Memory B cell (primary cell): ENCODE measurements at regions not wholly inside any gene's neighbourhood (a gene's known extent, or its start where the extent isn't known, plus 50 kb on each side); places are given as distances from the start of the nearest gene placed in this dataset.

ENCODE experiments used
- ATAC-seq: fragments of 150-1000 bp; cut with Tn5 transposase; 2 replicates; pipeline ENCODE4 v1.10.0; 2021; ENCODE audit warnings: low read depth, mild to moderate bottlenecking, moderate library complexity
- DNase-seq, 2 donors: peaks; one replicate each; pipeline ENCODE4 v3.0.0; 2022; ENCODE audit warnings: low spot score in 2 of 2
- H3K27ac Mint-ChIP-seq: one replicate; pipeline ENCODE4 v1.8.0; 2022; ENCODE audit warnings: mild to moderate bottlenecking, moderate library complexity, mixed read lengths
- H3K27me3 Mint-ChIP-seq: one replicate; pipeline ENCODE4 v1.8.0; 2022; ENCODE audit warnings: mixed read lengths
- H3K36me3 Mint-ChIP-seq: one replicate; pipeline ENCODE4 v1.8.0; 2022; ENCODE audit warnings: mild to moderate bottlenecking, mixed read lengths
- H3K4me1 Mint-ChIP-seq: one replicate; pipeline ENCODE4 v1.8.0; 2022; ENCODE audit warnings: mixed read lengths
- H3K4me3 Mint-ChIP-seq: one replicate; pipeline ENCODE4 v1.8.0; 2022; ENCODE audit warnings: mild to moderate bottlenecking, moderate library complexity, mixed read lengths
- H3K9me3 Mint-ChIP-seq: one replicate; pipeline ENCODE4 v1.8.0; 2022; ENCODE audit warnings: mixed read lengths

GRCh38 chr2:64704161-64704560 lies 50.4 kb upstream of the SERTAD2 start:
- Mint-ChIP-seq H3K36me3 (peaks cover 8% of the 10 kb centered on the region), H3K27me3 (no peaks in the 10 kb centered on the region), H3K4me3 (no peak overlapping the region), H3K27ac (no peak overlapping the region), H3K4me1 (peaks cover 11% of the 10 kb centered on the region), H3K9me3 (peaks cover 3% of the 10 kb centered on the region)
- no peak for ATAC-seq
- no peak for DNase-seq

GRCh38 chr2:64704996-64705395 lies 51.3 kb upstream of the SERTAD2 start:
- Mint-ChIP-seq H3K27ac (no peak overlapping the region), H3K4me1 (peaks cover 7% of the 10 kb centered on the region), H3K36me3 (peaks cover 8% of the 10 kb centered on the region), H3K9me3 (peaks cover 3% of the 10 kb centered on the region), H3K27me3 (no peaks in the 10 kb centered on the region), H3K4me3 (no peak overlapping the region)
- DNase-seq = no peak
- no peak for ATAC-seq

GRCh38 chr2:64707276-64707675 lies 53.6 kb upstream of the SERTAD2 start:
- Mint-ChIP-seq H3K27me3 (no peaks in the 10 kb centered on the region), H3K9me3 (peaks cover 3% of the 10 kb centered on the region), H3K4me1 (peaks cover 4% of the 10 kb centered on the region), H3K4me3 (no peak overlapping the region), H3K27ac (no peak overlapping the region), H3K36me3 (peaks cover 8% of the 10 kb centered on the region)
- no peak for DNase-seq
- no peak for ATAC-seq

GRCh38 chr2:64708829-64709228 lies 55.1 kb upstream of the SERTAD2 start:
- peaks cover 3% of the 10 kb centered on the region for H3K9me3 Mint-ChIP-seq
- DNase-seq (no peak), ATAC-seq (no peak)
- no peaks in the 10 kb centered on the region for H3K27me3 Mint-ChIP-seq
- H3K27ac Mint-ChIP-seq = no peak overlapping the region
- peaks cover 5% of the 10 kb centered on the region for H3K4me1 Mint-ChIP-seq
- H3K4me3 Mint-ChIP-seq = no peak overlapping the region
- peaks cover 10% of the 10 kb centered on the region for H3K36me3 Mint-ChIP-seq

- peaks cover 10% of the 10 kb centered on the region for H3K36me3 Mint-ChIP-seq
- H3K27ac Mint-ChIP-seq = no peak overlapping the region
- no peak overlapping the region for H3K4me3 Mint-ChIP-seq
- no peaks in the 10 kb centered on the region for H3K27me3 Mint-ChIP-seq
- ATAC-seq (no peak), DNase-seq (no peak)
- peaks cover 5% of the 10 kb centered on the region for H3K4me1 Mint-ChIP-seq
- peaks cover 3% of the 10 kb centered on the region for H3K9me3 Mint-ChIP-seq
Measured at GRCh38 chr2:64711252-64711800, 57.6 kb upstream of the SERTAD2 start.

GRCh38 chr2:64713686-64714085 lies 60.0 kb upstream of the SERTAD2 start:
- ATAC-seq (no peak), DNase-seq (no peak)
- H3K36me3 Mint-ChIP-seq = peaks cover 5% of the 10 kb centered on the region
- H3K27ac Mint-ChIP-seq = no peak overlapping the region
- no peaks in the 10 kb centered on the region for H3K27me3 Mint-ChIP-seq
- H3K4me1 Mint-ChIP-seq = peaks cover 5% of the 10 kb centered on the region
- no peaks in the 10 kb centered on the region for H3K9me3 Mint-ChIP-seq
- no peak overlapping the region for H3K4me3 Mint-ChIP-seq

- no peak for DNase-seq
- H3K27ac Mint-ChIP-seq = no peak overlapping the region
- no peak overlapping the region for H3K4me3 Mint-ChIP-seq
- no peaks in the 10 kb centered on the region for H3K9me3 Mint-ChIP-seq
- no peaks in the 10 kb centered on the region for H3K27me3 Mint-ChIP-seq
- peaks cover 3% of the 10 kb centered on the region for H3K36me3 Mint-ChIP-seq
- peaks cover 5% of the 10 kb centered on the region for H3K4me1 Mint-ChIP-seq
- no peak for ATAC-seq
Measured at GRCh38 chr2:64716569-64716968, 62.9 kb upstream of the SERTAD2 start.

- ATAC-seq (no peak), DNase-seq (no peak)
- no peaks in the 10 kb centered on the region for H3K27me3 Mint-ChIP-seq
- no peaks in the 10 kb centered on the region for H3K36me3 Mint-ChIP-seq
- no peak overlapping the region for H3K27ac Mint-ChIP-seq
- H3K4me3 Mint-ChIP-seq = no peak overlapping the region
- no peaks in the 10 kb centered on the region for H3K9me3 Mint-ChIP-seq
- H3K4me1 Mint-ChIP-seq = peaks cover 2% of the 10 kb centered on the region
Measured at GRCh38 chr2:64718250-64718885, 64.7 kb upstream of the SERTAD2 start.

- H3K4me3 Mint-ChIP-seq = no peak overlapping the region
- DNase-seq (no peak), ATAC-seq (no peak)
- H3K36me3 Mint-ChIP-seq = peaks cover 1% of the 10 kb centered on the region
- no peaks in the 10 kb centered on the region for H3K9me3 Mint-ChIP-seq
- peaks cover 6% of the 10 kb centered on the region for H3K4me1 Mint-ChIP-seq
- H3K27me3 Mint-ChIP-seq = no peaks in the 10 kb centered on the region
- H3K27ac Mint-ChIP-seq = no peak overlapping the region
Measured at GRCh38 chr2:64720535-64721319, 67.0 kb upstream of the SERTAD2 start.

GRCh38 chr2:64721320-64721623 lies 67.6 kb upstream of the SERTAD2 start:
- no peaks in the 10 kb centered on the region for H3K9me3 Mint-ChIP-seq
- peaks cover 1% of the 10 kb centered on the region for H3K36me3 Mint-ChIP-seq
- DNase-seq = no peak
- H3K27ac Mint-ChIP-seq = no peak overlapping the region
- H3K4me1 Mint-ChIP-seq = peaks cover 9% of the 10 kb centered on the region
- no peaks in the 10 kb centered on the region for H3K27me3 Mint-ChIP-seq
- no peak overlapping the region for H3K4me3 Mint-ChIP-seq
- no peak for ATAC-seq

- Mint-ChIP-seq H3K9me3 (no peaks in the 10 kb centered on the region), H3K27me3 (no peaks in the 10 kb centered on the region), H3K4me3 (no peak overlapping the region), H3K27ac (no peak overlapping the region), H3K36me3 (peaks cover 1% of the 10 kb centered on the region), H3K4me1 (peaks cover 18% of the 10 kb centered on the region)
- no peak for ATAC-seq
- DNase-seq = no peak
Measured at GRCh38 chr2:64722291-64723044, 68.8 kb upstream of the SERTAD2 start.

GRCh38 chr2:64727013-64727767 lies 73.5 kb upstream of the SERTAD2 start:
- Mint-ChIP-seq H3K4me1 (peaks cover 39% of the 10 kb centered on the region), H3K9me3 (no peaks in the 10 kb centered on the region), H3K27ac (peak overlapping the region; percentile 96), H3K4me3 (peak overlapping the region; percentile 77), H3K27me3 (no peaks in the 10 kb centered on the region), H3K36me3 (peaks cover 1% of the 10 kb centered on the region)
- ATAC-seq (peak; percentile 87), DNase-seq (peak in 1 of 2 donors; percentile 53)

GRCh38 chr2:64727843-64728463 lies 74.2 kb upstream of the SERTAD2 start:
- peak overlapping the region; percentile 96 for H3K27ac Mint-ChIP-seq
- H3K4me3 Mint-ChIP-seq = peak overlapping the region; percentile 53
- no peaks in the 10 kb centered on the region for H3K9me3 Mint-ChIP-seq
- ATAC-seq = peak; percentile 23
- peaks cover 39% of the 10 kb centered on the region for H3K4me1 Mint-ChIP-seq
- H3K36me3 Mint-ChIP-seq = peaks cover 1% of the 10 kb centered on the region
- no peaks in the 10 kb centered on the region for H3K27me3 Mint-ChIP-seq
- DNase-seq = no peak
